Glutamatergic neuron (in vitro differentiated cells): ENCODE measurements at regions not wholly inside any gene's neighbourhood (a gene's known extent, or its start where the extent isn't known, plus 50 kb on each side); places are given as distances from the start of the nearest gene placed in this dataset.
"Not testable (repeated sequence)": the region's sequence is repeated elsewhere in the genome, so short reads cannot be mapped to it uniquely, and the experiment has no call there.

Experiments
- DNase-seq: peaks from one replicate; pipeline ENCODE4 v3.0.0; 2022
- H3K27ac Mint-ChIP-seq: one replicate; pipeline ENCODE4 v1.8.0; 2020; ENCODE audit warnings: mild to moderate bottlenecking, mixed read lengths, inconsistent platforms; ENCODE audit not compliant: unreplicated experiment
- H3K27me3 Mint-ChIP-seq: one replicate; pipeline ENCODE4 v1.8.0; 2020; ENCODE audit warnings: mild to moderate bottlenecking, moderate library complexity, mixed read lengths, inconsistent platforms; ENCODE audit not compliant: unreplicated experiment
- H3K36me3 Mint-ChIP-seq: one replicate; pipeline ENCODE4 v1.8.0; 2020; ENCODE audit warnings: mild to moderate bottlenecking, mixed read lengths, inconsistent platforms; ENCODE audit not compliant: unreplicated experiment
- H3K4me1 Mint-ChIP-seq: one replicate; pipeline ENCODE4 v1.8.0; 2020; ENCODE audit warnings: mild to moderate bottlenecking, low read depth, mixed read lengths, inconsistent platforms; ENCODE audit not compliant: unreplicated experiment
- H3K4me3 Mint-ChIP-seq: one replicate; pipeline ENCODE4 v1.8.0; 2020; ENCODE audit warnings: mild to moderate bottlenecking, mixed read lengths, inconsistent platforms; ENCODE audit not compliant: unreplicated experiment
- H3K9me3 Mint-ChIP-seq: one replicate; pipeline ENCODE4 v1.8.0; 2020; ENCODE audit warnings: mild to moderate bottlenecking, moderate library complexity, mixed read lengths, inconsistent platforms; ENCODE audit not compliant: unreplicated experiment
- CTCF ChIP-seq: fragments of 200-600 bp; sonication (generic); IDR thresholded peaks from one replicate; pipeline ENCODE4 v1.5.0; 2021; ENCODE audit not compliant: partially characterized antibody, unreplicated experiment

DNA sequence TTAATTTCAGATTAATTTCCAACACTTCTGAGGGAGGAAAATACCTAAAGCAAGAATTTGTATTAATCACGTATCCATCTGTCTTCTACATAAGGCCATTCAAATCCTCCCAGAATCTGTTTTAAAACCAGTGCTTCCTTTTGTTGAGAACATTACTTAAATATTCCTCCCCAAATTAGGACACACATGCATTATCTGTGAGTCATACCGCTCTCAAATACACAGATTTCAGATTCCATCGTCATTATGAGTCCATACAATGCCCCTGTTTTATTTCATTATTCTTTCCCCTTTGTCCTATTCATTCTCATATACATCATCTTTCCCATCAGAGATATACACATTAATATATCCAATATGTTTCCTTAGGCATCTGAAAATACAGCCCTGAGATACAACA is 57.3 kb upstream of the PRSS12 start:
- no peak for TF ChIP-seq CTCF
- no peaks in the 10 kb centered on the region for H3K27me3 Mint-ChIP-seq
- H3K4me1 Mint-ChIP-seq: no peaks in the 10 kb centered on the region
- no peaks in the 10 kb centered on the region for H3K9me3 Mint-ChIP-seq
- no peak overlapping the region for H3K27ac Mint-ChIP-seq
- no peak for DNase-seq
- no peak overlapping the region for H3K4me3 Mint-ChIP-seq
- no peaks in the 10 kb centered on the region for H3K36me3 Mint-ChIP-seq

GRCh38 chr4:118417325-118417724 is 64.5 kb upstream of the PRSS12 start:
- TF ChIP-seq CTCF: no peak
- Mint-ChIP-seq H3K4me3 (no peak overlapping the region), H3K36me3 (no peaks in the 10 kb centered on the region), H3K4me1 (peaks cover 2% of the 10 kb centered on the region), H3K27ac (no peak overlapping the region), H3K27me3 (peaks cover 3% of the 10 kb centered on the region), H3K9me3 (no peaks in the 10 kb centered on the region)
- DNase-seq: no peak

DNA sequence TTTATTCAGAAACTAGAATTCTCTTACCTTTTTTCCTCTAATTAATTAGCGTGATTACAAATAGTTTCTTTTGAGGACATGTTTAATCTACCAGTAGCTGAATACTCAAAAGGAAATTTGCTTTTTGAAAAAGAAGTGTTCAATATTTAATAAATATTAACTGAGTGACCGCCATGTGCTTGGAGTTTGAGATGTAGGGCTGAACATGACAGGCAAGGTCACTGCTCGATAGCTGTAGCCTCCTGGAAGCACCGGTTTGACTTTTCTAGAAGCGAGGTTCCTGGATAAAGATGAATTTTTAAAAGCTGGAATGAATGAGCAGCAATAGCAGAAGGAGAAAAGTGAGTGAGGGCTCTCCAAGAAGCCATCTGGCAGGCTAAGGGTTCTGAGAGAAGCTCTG is 65.0 kb upstream of the PRSS12 start:
- not testable (repeated sequence) for H3K36me3 Mint-ChIP-seq, H3K9me3 Mint-ChIP-seq, DNase-seq, H3K27ac Mint-ChIP-seq, H3K4me1 Mint-ChIP-seq, H3K27me3 Mint-ChIP-seq, H3K4me3 Mint-ChIP-seq

GRCh38 chr4:118418396-118418795 is 65.6 kb upstream of the PRSS12 start:
- DNase-seq, H3K36me3 Mint-ChIP-seq, H3K4me1 Mint-ChIP-seq, H3K9me3 Mint-ChIP-seq, H3K27ac Mint-ChIP-seq, H3K27me3 Mint-ChIP-seq, H3K4me3 Mint-ChIP-seq: not testable (repeated sequence)

GRCh38 chr4:118419626-118420025 is 66.8 kb upstream of the PRSS12 start:
- H3K27ac Mint-ChIP-seq, H3K4me1 Mint-ChIP-seq, DNase-seq, H3K4me3 Mint-ChIP-seq, H3K9me3 Mint-ChIP-seq, H3K27me3 Mint-ChIP-seq, H3K36me3 Mint-ChIP-seq: not testable (repeated sequence)

GRCh38 chr4:118424062-118424461 is 71.3 kb upstream of the PRSS12 start:
- not testable (repeated sequence) for H3K9me3 Mint-ChIP-seq, H3K27me3 Mint-ChIP-seq, H3K36me3 Mint-ChIP-seq, H3K4me3 Mint-ChIP-seq, H3K4me1 Mint-ChIP-seq, H3K27ac Mint-ChIP-seq
- DNase-seq: peak; percentile 79
- TF ChIP-seq CTCF: peak; percentile 31

DNA sequence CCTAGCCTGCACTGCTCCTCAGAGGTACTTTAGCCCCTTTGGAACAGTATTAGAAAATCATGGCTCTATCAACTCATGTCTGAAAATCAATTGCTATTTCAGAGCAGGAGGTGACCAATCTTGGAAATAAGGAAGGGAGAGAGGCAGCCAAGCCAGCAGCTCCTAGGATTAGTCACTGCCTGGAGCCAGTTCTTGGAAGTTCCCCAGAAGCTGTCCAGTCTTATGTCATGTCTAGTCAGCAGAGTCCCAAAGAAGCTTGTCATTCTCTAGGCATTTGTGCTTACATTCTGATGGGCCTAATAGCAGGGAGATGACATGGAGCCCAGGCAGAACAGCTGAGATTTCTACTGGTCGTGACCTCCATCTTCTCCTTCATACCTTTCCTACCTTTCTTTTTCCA is 76.1 kb upstream of the PRSS12 start:
- not testable (repeated sequence) for H3K4me3 Mint-ChIP-seq, DNase-seq, H3K9me3 Mint-ChIP-seq, H3K27me3 Mint-ChIP-seq, H3K4me1 Mint-ChIP-seq, H3K27ac Mint-ChIP-seq, H3K36me3 Mint-ChIP-seq

GRCh38 chr4:118432359-118432758 is 79.6 kb upstream of the PRSS12 start:
- H3K36me3 Mint-ChIP-seq, DNase-seq, H3K27ac Mint-ChIP-seq, H3K4me3 Mint-ChIP-seq, H3K27me3 Mint-ChIP-seq, H3K4me1 Mint-ChIP-seq, H3K9me3 Mint-ChIP-seq: not testable (repeated sequence)

DNA sequence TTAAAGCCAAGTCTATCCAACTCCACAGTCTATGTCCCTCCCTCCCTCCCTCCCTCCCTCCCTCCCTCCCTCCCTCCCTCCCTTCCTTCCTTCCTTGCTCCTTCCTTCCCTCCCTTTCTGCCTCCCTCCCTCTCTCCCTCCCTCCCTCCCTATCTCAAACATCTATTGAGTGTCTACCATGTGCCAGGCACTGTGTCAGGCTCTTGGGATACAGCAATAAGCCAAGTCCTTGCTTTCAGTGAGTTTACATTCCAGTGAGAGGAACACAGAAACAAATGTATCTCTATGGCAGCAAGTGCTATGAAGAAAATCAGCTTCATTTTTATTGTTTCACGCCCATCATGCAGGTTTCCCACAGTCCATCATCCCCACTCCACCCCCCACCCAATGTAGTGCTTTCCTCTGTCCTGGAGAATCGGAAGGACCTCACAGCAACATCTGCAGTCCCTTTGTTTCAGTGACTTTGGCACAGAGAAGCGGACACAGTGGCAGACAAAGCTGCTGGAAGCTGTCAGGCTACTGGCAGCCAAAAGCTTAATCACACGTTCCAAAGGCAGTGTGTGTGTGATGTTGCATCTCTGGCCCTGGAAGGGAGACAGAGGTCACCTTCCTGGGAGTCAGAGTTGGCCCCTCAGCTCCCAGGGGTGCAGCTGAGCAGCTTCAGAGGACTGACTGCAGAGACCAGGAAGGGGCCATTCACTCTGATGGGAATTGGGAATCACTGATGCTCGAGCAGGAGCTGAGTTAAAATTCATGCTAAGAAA is 81.0 kb upstream of the PRSS12 start:
- not testable (repeated sequence) for DNase-seq, H3K4me1 Mint-ChIP-seq, H3K36me3 Mint-ChIP-seq, H3K4me3 Mint-ChIP-seq, H3K9me3 Mint-ChIP-seq, H3K27ac Mint-ChIP-seq, H3K27me3 Mint-ChIP-seq

DNA sequence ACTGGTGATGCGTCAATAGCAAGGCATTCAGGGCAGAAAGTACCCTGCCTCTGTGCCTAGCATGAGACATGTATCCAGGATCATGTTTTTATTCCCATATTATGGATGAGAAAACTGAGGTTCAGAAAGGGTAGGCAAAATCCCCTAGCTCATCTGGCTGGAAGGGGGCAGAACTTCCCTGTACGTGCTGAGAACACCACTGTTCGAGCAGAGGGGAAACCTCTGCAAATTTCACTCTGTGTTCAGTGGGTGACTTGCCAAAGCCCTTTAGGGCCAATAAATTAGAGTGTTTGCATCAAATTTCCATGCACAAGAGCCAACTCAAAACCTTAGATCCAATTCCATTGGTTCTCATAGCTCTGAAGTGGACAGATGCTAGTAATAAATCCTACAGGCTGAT is 82.6 kb upstream of the PRSS12 start:
- not testable (repeated sequence) for H3K27ac Mint-ChIP-seq, H3K9me3 Mint-ChIP-seq, H3K4me1 Mint-ChIP-seq, H3K4me3 Mint-ChIP-seq, DNase-seq, H3K36me3 Mint-ChIP-seq, H3K27me3 Mint-ChIP-seq
